SK-N-MC (cell line): ENCODE measurements at regions not wholly inside any gene's neighbourhood (a gene's known extent, or its start where the extent isn't known, plus 50 kb on each side); places are given as distances from the start of the nearest gene placed in this dataset.
A peak's percentile ranks its signal among the peaks of the same experiment; 100 is the strongest.
"Not testable (repeated sequence)": the region's sequence is repeated elsewhere in the genome, so short reads cannot be mapped to it uniquely, and the experiment has no call there.

Experiments
- DNase-seq: peaks from one replicate; pipeline ENCODE4 v3.0.0-alpha.2; 2011; ENCODE audit warnings: low read depth, low spot score
- H3K27ac ChIP-seq: fragments of 200-600 bp; sonication (generic); 2 replicates; pipeline ENCODE4 v1.5.1; 2016; ENCODE audit warnings: mixed run types
- H3K36me3 ChIP-seq: fragments of 200-600 bp; sonication (generic); 2 replicates; pipeline ENCODE4 v1.6.1; 2017; ENCODE audit warnings: antibody characterized with exemption, low read length, mixed read lengths; ENCODE audit not compliant: insufficient read depth
- H3K4me3 ChIP-seq: fragments of 200-600 bp; sonication (generic); 2 replicates; pipeline ENCODE4 v1.5.1; 2016
- H3K9ac ChIP-seq: fragments of 200-600 bp; sonication (generic); 2 replicates; pipeline ENCODE4 v1.8.0; 2017; ENCODE audit warnings: mixed run types, mixed read lengths; ENCODE audit not compliant: insufficient read length
- H3K9me3 ChIP-seq: fragments of 200-600 bp; sonication (generic); 2 replicates; pipeline ENCODE4 v1.6.1; 2017; ENCODE audit warnings: low read depth, mild to moderate bottlenecking, antibody characterized with exemption, low read length, moderate library complexity, mixed read lengths
- EZH2 ChIP-seq: fragments of 200-600 bp; sonication (generic); IDR thresholded peaks from one replicate; pipeline ENCODE4 v1.6.1; 2017; ENCODE audit warnings: antibody characterized with exemption
- FOXP2 ChIP-seq: optimal IDR thresholded peaks from 2 replicates; pipeline ENCODE3; 2011; ENCODE audit warnings: mild to moderate bottlenecking, moderate library complexity; ENCODE audit not compliant: insufficient read depth; ENCODE audit errors: extremely low read length, control extremely low read depth
- POLR2AphosphoS5 ChIP-seq: IDR thresholded peaks from 2 replicates; pipeline ENCODE4 v1.6.1; 2012; ENCODE audit warnings: mild to moderate bottlenecking, low read depth, low read length, borderline replicate concordance

DNA sequence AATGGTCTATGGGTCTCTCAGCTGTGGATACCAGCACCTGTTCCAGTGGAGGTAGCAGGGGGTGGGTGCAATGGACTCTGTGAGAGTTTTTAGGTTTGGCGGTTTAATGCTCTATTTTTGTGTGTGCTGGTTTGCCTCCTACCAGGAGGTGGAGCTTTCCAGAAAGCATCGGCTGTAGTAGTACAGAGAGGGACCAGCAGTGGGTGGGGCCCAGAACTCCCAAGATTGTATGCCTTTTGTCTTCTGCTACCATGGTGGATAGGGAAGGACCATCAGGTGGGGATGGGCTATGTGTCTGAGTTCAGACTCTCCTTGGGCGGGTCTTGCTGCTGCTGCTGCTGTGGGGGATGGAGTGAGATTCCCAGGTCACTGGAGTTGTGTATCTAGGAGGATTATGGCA, 557.2 kb upstream of the GRID2 start:
- no peak overlapping the region for H3K27ac ChIP-seq
- no peak for DNase-seq
- H3K36me3 ChIP-seq = no peaks in the 10 kb centered on the region
- H3K4me3 ChIP-seq = no peak overlapping the region
- H3K9ac ChIP-seq = no peak overlapping the region
- TF ChIP-seq EZH2 (no peak), FOXP2 (no peak), POLR2AphosphoS5 (no peak)
- no peaks in the 10 kb centered on the region for H3K9me3 ChIP-seq

DNA sequence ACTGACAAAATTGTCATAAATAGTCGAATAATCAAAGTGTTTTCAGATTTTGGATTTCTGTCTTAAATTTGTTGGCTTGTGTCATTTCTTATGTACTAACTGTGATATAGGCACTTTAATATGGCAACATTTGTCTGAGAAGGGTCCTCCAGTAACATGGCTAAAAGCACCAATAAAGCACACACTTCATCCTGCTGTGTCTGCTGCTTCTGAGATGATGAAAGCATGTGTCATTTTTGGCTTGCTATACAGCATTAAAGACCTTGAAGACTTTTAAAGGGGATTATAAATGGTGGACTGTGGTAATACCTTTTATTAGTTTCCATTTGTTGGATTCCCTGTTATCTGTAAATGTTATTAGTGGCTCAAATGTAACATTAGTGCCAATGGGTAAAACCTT, 551.8 kb upstream of the GRID2 start:
- no peaks in the 10 kb centered on the region for H3K36me3 ChIP-seq
- no peak overlapping the region for H3K27ac ChIP-seq
- no peak overlapping the region for H3K4me3 ChIP-seq
- H3K9me3 ChIP-seq = no peaks in the 10 kb centered on the region
- no peak overlapping the region for H3K9ac ChIP-seq
- no peak for DNase-seq
- no peak for TF ChIP-seq EZH2
- TF ChIP-seq POLR2AphosphoS5 = no peak

DNA sequence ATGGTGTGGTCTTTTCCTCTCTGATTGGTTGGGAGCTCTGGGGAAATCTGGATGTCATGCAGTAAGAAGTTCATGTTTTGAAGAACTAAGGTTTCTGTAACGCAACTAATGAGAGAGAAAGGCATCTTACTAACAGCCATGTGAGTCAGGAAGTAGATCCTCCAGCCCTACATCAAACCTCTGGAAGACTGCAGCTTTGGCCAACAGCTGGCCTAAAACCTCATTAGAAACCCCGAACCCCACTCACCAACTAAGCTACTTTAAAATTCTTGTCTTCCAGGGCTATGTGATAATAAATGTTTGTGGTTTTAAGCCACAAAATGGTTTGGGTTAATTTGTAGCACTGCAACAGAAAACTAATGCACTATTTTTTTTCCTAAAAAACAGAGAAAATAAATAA, 549.0 kb upstream of the GRID2 start:
- H3K36me3 ChIP-seq = no peaks in the 10 kb centered on the region

DNA sequence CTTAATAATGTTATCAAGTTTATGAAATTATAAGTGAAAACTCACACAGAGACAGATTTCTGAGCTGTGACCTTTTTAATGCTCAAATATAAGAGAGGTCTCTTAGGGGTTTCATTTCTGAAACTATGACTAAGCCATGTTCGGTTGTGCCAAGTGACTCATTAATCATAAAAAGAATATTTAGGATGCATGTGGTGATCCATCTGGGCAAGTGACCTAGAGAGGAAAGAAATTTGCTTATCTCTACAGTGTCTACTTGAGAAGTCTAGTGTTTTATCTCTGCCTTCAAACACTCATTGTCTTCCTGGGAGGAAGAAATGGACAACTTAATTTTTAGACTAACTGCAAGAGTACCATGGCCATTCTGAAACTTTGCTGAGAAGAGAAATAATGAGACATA, 545.3 kb upstream of the GRID2 start:
- no peak overlapping the region for H3K4me3 ChIP-seq
- no peaks in the 10 kb centered on the region for H3K36me3 ChIP-seq
- H3K9me3 ChIP-seq = no peaks in the 10 kb centered on the region
- no peak for DNase-seq
- no peak overlapping the region for H3K9ac ChIP-seq
- TF ChIP-seq EZH2 = no peak
- TF ChIP-seq FOXP2 = no peak
- no peak for TF ChIP-seq POLR2AphosphoS5
- H3K27ac ChIP-seq = no peak overlapping the region

More for the DNA sequence above, 549.0 kb upstream of the GRID2 start:
- Histone ChIP-seq H3K9ac (no peak overlapping the region), H3K4me3 (no peak overlapping the region), H3K9me3 (no peaks in the 10 kb centered on the region), H3K27ac (no peak overlapping the region)
- TF ChIP-seq EZH2 (no peak), FOXP2 (no peak), POLR2AphosphoS5 (no peak)
- DNase-seq = no peak

GRCh38 chr4:91764085-91764484, 539.7 kb upstream of the GRID2 start:
- H3K4me3 ChIP-seq = no peak overlapping the region
- no peak for DNase-seq
- H3K27ac ChIP-seq = no peak overlapping the region
- H3K9ac ChIP-seq = no peak overlapping the region
- H3K9me3 ChIP-seq = no peaks in the 10 kb centered on the region
- no peaks in the 10 kb centered on the region for H3K36me3 ChIP-seq
- TF ChIP-seq FOXP2 = no peak

- Histone ChIP-seq H3K9me3 (no peaks in the 10 kb centered on the region), H3K9ac (no peak overlapping the region), H3K27ac (no peak overlapping the region), H3K4me3 (no peak overlapping the region), H3K36me3 (no peaks in the 10 kb centered on the region)
- TF ChIP-seq FOXP2 = no peak
- no peak for DNase-seq
These were observed 533.9 kb upstream of the GRID2 start for GRCh38 chr4:91769912-91770311.

DNA sequence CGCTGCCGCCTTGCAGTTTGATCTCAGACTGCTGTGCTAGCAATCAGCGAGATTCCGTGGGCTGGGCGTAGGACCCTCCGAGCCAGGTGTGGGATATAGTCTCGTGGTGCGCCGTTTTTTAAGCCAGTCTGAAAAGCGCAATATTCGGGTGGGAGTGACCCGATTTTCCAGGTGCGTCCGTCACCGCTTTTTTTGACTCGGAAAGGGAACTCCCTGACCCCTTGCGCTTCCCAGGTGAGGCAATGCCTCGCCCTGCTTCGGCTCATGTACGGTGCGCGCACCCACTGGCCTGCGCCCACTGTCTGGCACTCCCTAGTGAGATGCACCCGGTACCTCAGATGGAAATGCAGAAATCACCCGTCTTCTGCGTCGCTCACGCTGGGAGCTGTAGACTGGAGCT, 512.1 kb upstream of the GRID2 start:
- not testable (repeated sequence) for H3K27ac ChIP-seq, H3K9me3 ChIP-seq, H3K36me3 ChIP-seq, DNase-seq, H3K9ac ChIP-seq
- peak overlapping the region; percentile 64 for H3K4me3 ChIP-seq

DNA sequence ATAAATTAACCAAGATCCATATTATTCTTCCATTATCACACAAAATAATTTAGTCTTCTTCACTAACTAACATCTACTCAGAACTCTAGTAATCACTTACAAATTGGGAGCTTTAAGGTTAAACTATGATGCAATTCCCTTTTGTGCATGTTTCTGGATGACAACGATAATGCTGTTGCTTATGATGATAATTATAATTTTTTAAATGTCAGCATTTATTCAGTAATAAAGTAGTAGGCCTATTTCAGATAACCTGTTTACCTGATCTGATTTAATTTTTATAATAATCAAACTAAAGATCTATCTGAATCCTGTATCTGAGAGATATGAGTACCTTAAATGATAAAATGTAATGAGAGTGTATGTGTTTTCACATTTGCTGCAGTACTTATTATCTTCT, 507.8 kb upstream of the GRID2 start:
- no peak overlapping the region for H3K9ac ChIP-seq
- H3K27ac ChIP-seq = no peak overlapping the region
- no peak overlapping the region for H3K4me3 ChIP-seq
- H3K9me3 ChIP-seq = no peaks in the 10 kb centered on the region
- no peak for DNase-seq
- H3K36me3 ChIP-seq = no peaks in the 10 kb centered on the region
- TF ChIP-seq POLR2AphosphoS5 (no peak), EZH2 (no peak), FOXP2 (no peak)

- Histone ChIP-seq H3K27ac (no peak overlapping the region), H3K36me3 (no peaks in the 10 kb centered on the region), H3K9me3 (no peaks in the 10 kb centered on the region), H3K4me3 (no peak overlapping the region), H3K9ac (no peak overlapping the region)
- DNase-seq = no peak
- TF ChIP-seq EZH2 (no peak), FOXP2 (no peak), POLR2AphosphoS5 (no peak)
These were observed 491.4 kb upstream of the GRID2 start for GRCh38 chr4:91812319-91812718.

DNA sequence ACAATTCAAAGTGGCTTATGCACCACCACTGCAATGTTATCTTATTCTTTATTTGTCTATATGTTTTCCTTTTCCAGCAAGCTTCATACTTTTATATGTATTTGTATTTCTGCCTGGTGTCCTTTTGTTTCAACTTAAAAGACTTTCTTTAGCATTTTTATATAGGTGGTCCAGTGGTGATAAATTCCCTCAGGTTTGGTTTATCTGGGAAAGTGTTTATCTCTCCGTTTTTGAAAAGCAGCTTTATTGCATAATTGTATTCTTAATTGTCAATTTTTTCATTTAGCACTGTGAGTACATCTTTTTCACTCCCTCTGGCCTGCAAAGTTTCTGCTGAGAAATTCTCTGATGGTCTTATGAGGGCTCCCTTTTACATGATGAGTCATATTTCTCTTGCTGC, 479.0 kb upstream of the GRID2 start:
- no peak overlapping the region for H3K4me3 ChIP-seq
- H3K27ac ChIP-seq = no peak overlapping the region
- H3K36me3 ChIP-seq = no peaks in the 10 kb centered on the region
- no peak overlapping the region for H3K9ac ChIP-seq
- H3K9me3 ChIP-seq = no peaks in the 10 kb centered on the region
- TF ChIP-seq POLR2AphosphoS5 (no peak), EZH2 (no peak), FOXP2 (no peak)
- DNase-seq = no peak
